C4-2B (cell line): ENCODE measurements at regions not wholly inside any gene's neighbourhood (a gene's known extent, or its start where the extent isn't known, plus 50 kb on each side); places are given as distances from the start of the nearest gene placed in this dataset.

Experiments used
- ZFX ChIP-seq: fragments of 450-650 bp; IDR thresholded peaks from 2 replicates; pipeline ENCODE4 v1.6.1; 2017
- TF ChIP-seq, protein P1 (sequence below): fragments of 450-650 bp; conservative IDR thresholded peaks from 2 replicates; pipeline ENCODE4 v1.5.1; 2017; ENCODE audit warnings: mild to moderate bottlenecking

DNA sequence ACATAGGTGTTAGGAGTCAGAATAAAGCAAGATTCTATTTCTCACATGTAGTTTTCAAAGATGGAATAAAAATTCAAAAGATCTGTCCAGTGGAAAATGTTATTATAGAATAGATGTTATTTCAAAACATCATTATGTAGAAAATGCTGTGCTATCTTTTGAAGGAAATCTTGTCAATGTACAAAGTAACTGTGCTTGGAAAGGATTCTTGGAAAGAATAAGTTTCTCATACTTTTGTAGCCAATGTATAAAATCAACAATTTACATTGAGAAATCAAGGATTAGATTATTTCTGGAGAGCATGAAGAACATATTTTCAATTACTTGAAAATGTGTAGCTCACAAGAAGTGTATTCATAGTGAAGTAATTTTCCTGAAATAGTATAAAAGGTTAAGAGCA lies 532.5 kb upstream of the MGAT4C start:
- TF ChIP-seq, protein P1, sequence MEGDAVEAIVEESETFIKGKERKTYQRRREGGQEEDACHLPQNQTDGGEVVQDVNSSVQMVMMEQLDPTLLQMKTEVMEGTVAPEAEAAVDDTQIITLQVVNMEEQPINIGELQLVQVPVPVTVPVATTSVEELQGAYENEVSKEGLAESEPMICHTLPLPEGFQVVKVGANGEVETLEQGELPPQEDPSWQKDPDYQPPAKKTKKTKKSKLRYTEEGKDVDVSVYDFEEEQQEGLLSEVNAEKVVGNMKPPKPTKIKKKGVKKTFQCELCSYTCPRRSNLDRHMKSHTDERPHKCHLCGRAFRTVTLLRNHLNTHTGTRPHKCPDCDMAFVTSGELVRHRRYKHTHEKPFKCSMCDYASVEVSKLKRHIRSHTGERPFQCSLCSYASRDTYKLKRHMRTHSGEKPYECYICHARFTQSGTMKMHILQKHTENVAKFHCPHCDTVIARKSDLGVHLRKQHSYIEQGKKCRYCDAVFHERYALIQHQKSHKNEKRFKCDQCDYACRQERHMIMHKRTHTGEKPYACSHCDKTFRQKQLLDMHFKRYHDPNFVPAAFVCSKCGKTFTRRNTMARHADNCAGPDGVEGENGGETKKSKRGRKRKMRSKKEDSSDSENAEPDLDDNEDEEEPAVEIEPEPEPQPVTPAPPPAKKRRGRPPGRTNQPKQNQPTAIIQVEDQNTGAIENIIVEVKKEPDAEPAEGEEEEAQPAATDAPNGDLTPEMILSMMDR: no peak
- no peak for TF ChIP-seq ZFX
